Gastroesophageal sphincter (tissue), 3 donors: ENCODE measurements at regions not wholly inside any gene's neighbourhood (a gene's known extent, or its start where the extent isn't known, plus 50 kb on each side); places are given as distances from the start of the nearest gene placed in this dataset.

Source experiments
- EP300 ChIP-seq: sonication (generic); formaldehyde crosslinking; IDR thresholded peaks from one replicate; pipeline ENCODE4 v1.6.1; 2017; ENCODE audit warnings: antibody characterized with exemption, mild to moderate bottlenecking
- POLR2A ChIP-seq, 2 donors: fragments of 450-650 bp; IDR thresholded peaks; one replicate each; pipeline ENCODE4 v1.6.1; 2017; ENCODE audit warnings: antibody characterized with exemption in 2 of 2, mild to moderate bottlenecking in 2 of 2, moderate library complexity in 1 of 2
- POLR2AphosphoS5 ChIP-seq: sonication (generic); formaldehyde crosslinking; IDR thresholded peaks from one replicate; pipeline ENCODE4 v1.6.1; 2017; ENCODE audit warnings: antibody characterized with exemption
- TF ChIP-seq, protein P1 (sequence below), 4 experiments: fragments of 200-600 bp in 2 of 4; fragments of 450-650 bp in 2 of 4; sonication (generic) in 1 of 4; IDR thresholded peaks; one replicate each; pipeline ENCODE4 v1.5.1; 2017 to 2019; ENCODE audit warnings: antibody characterized with exemption in 4 of 4, mild to moderate bottlenecking in 2 of 4, moderate library complexity in 2 of 4

DNA sequence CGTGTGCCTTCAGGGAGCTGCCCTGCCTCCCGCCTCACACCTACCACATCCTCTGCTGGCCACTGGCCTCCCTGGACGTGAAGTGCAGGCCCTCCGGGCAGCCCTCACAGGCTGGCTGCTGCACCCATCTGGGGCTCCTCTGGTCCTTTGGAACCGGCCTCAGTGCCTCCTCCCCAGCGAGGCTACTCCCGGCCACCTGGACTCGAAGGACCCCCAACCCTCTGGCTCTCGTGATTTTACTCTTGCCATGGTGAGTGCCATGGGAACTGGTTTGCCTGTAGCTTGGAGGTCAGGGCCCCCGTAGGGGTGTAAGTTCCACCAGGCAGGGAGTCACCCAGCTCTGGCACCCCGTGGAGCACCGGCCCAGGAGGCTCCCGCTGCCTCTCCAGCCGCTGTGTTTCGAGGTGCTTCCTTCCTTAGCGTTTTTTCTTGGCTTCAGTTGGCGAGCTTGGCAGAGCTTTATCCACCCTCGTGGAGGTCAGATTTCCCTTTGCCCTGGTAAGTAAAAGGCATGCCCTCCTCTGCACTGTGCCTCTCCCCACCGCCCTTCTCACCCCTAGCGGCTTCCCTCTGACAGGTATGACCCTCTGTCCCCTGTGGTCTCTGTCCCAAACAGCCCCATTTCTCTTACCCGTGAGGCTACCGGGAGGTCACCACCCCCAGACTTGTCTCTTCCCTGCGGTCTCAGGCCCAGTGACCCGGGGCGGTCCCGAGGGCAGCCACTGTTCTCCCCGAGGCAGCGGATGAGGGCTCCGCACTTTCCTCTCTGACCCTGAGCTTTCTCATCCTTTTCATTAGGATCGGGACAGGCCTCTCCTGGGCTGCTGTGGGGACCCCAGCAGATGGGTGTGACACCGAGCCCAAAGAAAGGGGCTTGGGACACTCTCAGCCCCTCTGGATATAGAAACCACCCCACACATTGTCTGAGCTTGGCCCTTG, 203.1 kb upstream of the C14orf180 start:
- TF ChIP-seq, protein P1, sequence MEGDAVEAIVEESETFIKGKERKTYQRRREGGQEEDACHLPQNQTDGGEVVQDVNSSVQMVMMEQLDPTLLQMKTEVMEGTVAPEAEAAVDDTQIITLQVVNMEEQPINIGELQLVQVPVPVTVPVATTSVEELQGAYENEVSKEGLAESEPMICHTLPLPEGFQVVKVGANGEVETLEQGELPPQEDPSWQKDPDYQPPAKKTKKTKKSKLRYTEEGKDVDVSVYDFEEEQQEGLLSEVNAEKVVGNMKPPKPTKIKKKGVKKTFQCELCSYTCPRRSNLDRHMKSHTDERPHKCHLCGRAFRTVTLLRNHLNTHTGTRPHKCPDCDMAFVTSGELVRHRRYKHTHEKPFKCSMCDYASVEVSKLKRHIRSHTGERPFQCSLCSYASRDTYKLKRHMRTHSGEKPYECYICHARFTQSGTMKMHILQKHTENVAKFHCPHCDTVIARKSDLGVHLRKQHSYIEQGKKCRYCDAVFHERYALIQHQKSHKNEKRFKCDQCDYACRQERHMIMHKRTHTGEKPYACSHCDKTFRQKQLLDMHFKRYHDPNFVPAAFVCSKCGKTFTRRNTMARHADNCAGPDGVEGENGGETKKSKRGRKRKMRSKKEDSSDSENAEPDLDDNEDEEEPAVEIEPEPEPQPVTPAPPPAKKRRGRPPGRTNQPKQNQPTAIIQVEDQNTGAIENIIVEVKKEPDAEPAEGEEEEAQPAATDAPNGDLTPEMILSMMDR (IDR thresholded peaks at IDR 0.05), result no peak
- TF ChIP-seq EP300 (no peak), POLR2A (IDR thresholded peaks at IDR 0.05) (no peak), POLR2AphosphoS5 (no peak)
